Panc1 (cell line): ENCODE measurements at regions not wholly inside any gene's neighbourhood (a gene's known extent, or its start where the extent isn't known, plus 50 kb on each side); places are given as distances from the start of the nearest gene placed in this dataset.

Experiments
- ATAC-seq: fragments of 200-7000 bp; cut with Tn5 transposase; 2 replicates; pipeline ENCODE4 v1.9.1; 2020; ENCODE audit warnings: mild to moderate bottlenecking, moderate library complexity
- BruUV-seq: library from RNA; stranded (reverse); fragments of 400-500 nt; replicated peaks from 2 replicates; lab custom pipeline; 2021; lab: Mats Ljungman, UMichigan
- CTCF ChIA-PET: fragments of 300-600 bp; sonication (Branson Sonifier 250); formaldehyde crosslinking; loops from one replicate; lab custom pipeline; 2022; ENCODE audit warnings: antibody characterized with exemption; lab: Charles Lee
- POLR2A ChIA-PET: fragments of 300-600 bp; sonication (Branson Sonifier 250); formaldehyde crosslinking; loops from one replicate; lab custom pipeline; 2022; ENCODE audit warnings: antibody characterized with exemption; lab: Charles Lee
- DNase-seq: peaks from one replicate; pipeline ENCODE4 v3.0.0-alpha.2; 2010; ENCODE audit warnings: low read depth, low spot score
- H3K27ac ChIP-seq: 2 replicates; pipeline ENCODE4 v1.5.1; 2011; ENCODE audit warnings: mild to moderate bottlenecking, low read length, inconsistent platforms
- H3K27me3 ChIP-seq: fragments of 200-500 bp; sonication (Bioruptor generic); 2 replicates; pipeline ENCODE4 v1.6.0; 2014; ENCODE audit warnings: low read length, inconsistent platforms; ENCODE audit not compliant: control insufficient read depth, insufficient read depth
- H3K36me3 ChIP-seq: fragments of 200-500 bp; sonication (Bioruptor generic); 2 replicates; pipeline ENCODE4 v1.5.1; 2014; ENCODE audit warnings: inconsistent platforms, mild to moderate bottlenecking, low read length, moderate library complexity; ENCODE audit not compliant: control insufficient read depth, insufficient read depth
- H3K4me1 ChIP-seq: 2 replicates; pipeline ENCODE4 v1.5.1; 2011; ENCODE audit warnings: inconsistent platforms, mild to moderate bottlenecking, low read length, moderate library complexity; ENCODE audit not compliant: control insufficient read depth, insufficient read depth
- H3K4me3 ChIP-seq, 2 experiments: 2 replicates each; pipeline ENCODE4 v1.5.1; 2011 to 2012; ENCODE audit warnings: low read depth in 2 of 2, low read length in 2 of 2, mild to moderate bottlenecking in 2 of 2, inconsistent platforms in 1 of 2, moderate library complexity in 1 of 2
- H3K9me3 ChIP-seq: fragments of 200-500 bp; sonication (Bioruptor generic); 2 replicates; pipeline ENCODE4 v1.5.1; 2014; ENCODE audit warnings: low read depth, mild to moderate bottlenecking, inconsistent platforms, low read length, moderate library complexity; ENCODE audit not compliant: control insufficient read depth, insufficient read depth
- CTCF ChIP-seq: fragments of 450-650 bp; IDR thresholded peaks from 2 replicates; pipeline ENCODE4 v1.5.1; 2017; ENCODE audit warnings: mild to moderate bottlenecking
- POLR2AphosphoS5 ChIP-seq: IDR thresholded peaks from 2 replicates; pipeline ENCODE4 v1.6.1; 2012; ENCODE audit warnings: mild to moderate bottlenecking, low read depth, low read length, moderate library complexity
- REST ChIP-seq, 2 experiments: IDR thresholded peaks; 2 replicates each; pipeline ENCODE4 v1.6.1; 2011 to 2012; ENCODE audit warnings: low read depth in 2 of 2, control low read depth in 1 of 2, low read length in 1 of 2, mild to moderate bottlenecking in 1 of 2, moderate library complexity in 1 of 2; ENCODE audit not compliant: insufficient read depth in 1 of 2
- SIN3A ChIP-seq: IDR thresholded peaks from 2 replicates; pipeline ENCODE4 v1.6.1; 2012; ENCODE audit warnings: low read depth, mild to moderate bottlenecking, low read length, moderate library complexity, borderline replicate concordance; ENCODE audit not compliant: insufficient read depth
- TCF7L2 ChIP-seq: IDR thresholded peaks from 2 replicates; pipeline ENCODE4 v1.6.1; 2011; ENCODE audit warnings: mild to moderate bottlenecking, low read depth, low read length, inconsistent platforms
- in situ Hi-C: cut with HindIII; loops from 2 replicates; pipeline ENCODE4 v1.10.0; 2016; ENCODE audit warnings: low sequenced_read_pairs, low pct_unique_long_range_greater_than_20kb
- intact Hi-C: fragments of 100-400 bp; cut with micrococcal nuclease; formaldehyde crosslinking; loops from one replicate; pipeline ENCODE4 v1.10.0; 2022; ENCODE audit not compliant: unreplicated experiment

- CTCF ChIA-PET = no interaction called here
- BruUV-seq = no TSS peak
- ATAC-seq (no peak), DNase-seq (no peak)
- intact Hi-C loops (no loop called here), in situ Hi-C loops (no loop called here)
- no peaks in the 10 kb centered on the region for H3K36me3 ChIP-seq
- no peaks in the 10 kb centered on the region for H3K4me1 ChIP-seq
- no peaks in the 10 kb centered on the region for H3K9me3 ChIP-seq
- POLR2A ChIA-PET = no interaction called here
- H3K27me3 ChIP-seq = no peaks in the 10 kb centered on the region
- H3K27ac ChIP-seq = no peak overlapping the region
- H3K4me3 ChIP-seq = no peak overlapping the region
- TF ChIP-seq TCF7L2 (no peak), SIN3A (no peak), REST (IDR thresholded peaks at IDR 0.05; ENCODE audit: insufficient read depth in 1 of 2, low read depth in 2 of 2, low read length in 1 of 2) (no peak), POLR2AphosphoS5 (no peak), CTCF (no peak)
Measured at GRCh38 chr20:50330504-50331313, 140.1 kb downstream of the CEBPB start.

- ChIA-PET CTCF (no interaction called here), POLR2A (no interaction called here)
- no peaks in the 10 kb centered on the region for H3K4me1 ChIP-seq
- no peak overlapping the region for H3K27ac ChIP-seq
- no peaks in the 10 kb centered on the region for H3K27me3 ChIP-seq
- no peaks in the 10 kb centered on the region for H3K36me3 ChIP-seq
- no peaks in the 10 kb centered on the region for H3K9me3 ChIP-seq
- DNase-seq = no peak
- in situ Hi-C loops (no loop called here), intact Hi-C loops (no loop called here)
- peak; percentile 50; the same call in 1 of the 2 replicates for ATAC-seq
- H3K4me3 ChIP-seq = no peak overlapping the region
- TF ChIP-seq REST (IDR thresholded peaks at IDR 0.05; ENCODE audit: insufficient read depth in 1 of 2, low read depth in 2 of 2, low read length in 1 of 2) = no peak
- TF ChIP-seq POLR2AphosphoS5 = no peak
- no peak for TF ChIP-seq SIN3A
- no peak for TF ChIP-seq CTCF
- no peak for TF ChIP-seq TCF7L2
- BruUV-seq = no TSS peak
Measured at GRCh38 chr20:50331469-50332363, 141.1 kb downstream of the CEBPB start.
